HEK293 (cell line): ENCODE measurements at regions not wholly inside any gene's neighbourhood (a gene's known extent, or its start where the extent isn't known, plus 50 kb on each side); places are given as distances from the start of the nearest gene placed in this dataset.
"Not testable (repeated sequence)": the region's sequence is repeated elsewhere in the genome, so short reads cannot be mapped to it uniquely, and the experiment has no call there.

Source experiments
- CTCF ChIA-PET: fragments of 350-600 bp; formaldehyde crosslinking; extraction: SDS; loops from one replicate; lab custom pipeline; 2021; ENCODE audit warnings: antibody characterized with exemption; lab: Yijun Ruan, JAX
- POLR2A ChIA-PET: fragments of 300-600 bp; formaldehyde crosslinking; extraction: SDS; loops from one replicate; lab custom pipeline; 2020; ENCODE audit warnings: antibody characterized with exemption, inconsistent platforms; lab: Yijun Ruan, JAX
- H3K27ac ChIP-seq: fragments of 200-500 bp; sonication (Bioruptor generic); 2 replicates; pipeline ENCODE4 v1.5.1; 2014; ENCODE audit warnings: low read depth, low read length, control low read depth, inconsistent platforms; ENCODE audit errors: extremely low read depth
- H3K36me3 ChIP-seq, 2 experiments: fragments of 200-500 bp in 1 of 2; sonication (Bioruptor generic) in 1 of 2; 1 replicate in 1 of 2; 2 replicates in 1 of 2; pipeline ENCODE4 v1.5.1; 2014 to 2017; ENCODE audit warnings: inconsistent platforms in 2 of 2, low read length in 2 of 2; ENCODE audit not compliant: control insufficient read depth in 2 of 2, insufficient read depth in 1 of 2
- H3K4me1 ChIP-seq: fragments of 200-500 bp; sonication (Bioruptor generic); 2 replicates; pipeline ENCODE4 v1.5.1; 2014; ENCODE audit warnings: mild to moderate bottlenecking, low read length, inconsistent platforms; ENCODE audit not compliant: control insufficient read depth, insufficient read depth
- H3K4me3 ChIP-seq: 2 replicates; pipeline ENCODE4 v1.5.1; 2011; ENCODE audit warnings: low read depth, mild to moderate bottlenecking, control low read depth, low read length, moderate library complexity
- H3K9me3 ChIP-seq: fragments of 200-500 bp; sonication (Bioruptor generic); 2 replicates; pipeline ENCODE4 v1.5.1; 2014; ENCODE audit warnings: low read depth, low read length, inconsistent platforms; ENCODE audit not compliant: control insufficient read depth, insufficient read depth
- ELK4 ChIP-seq: IDR thresholded peaks from 2 replicates; pipeline ENCODE4 v1.6.1; 2011; ENCODE audit warnings: mild to moderate bottlenecking, low read depth, low read length, borderline replicate concordance
- PRDM10 ChIP-seq: fragments of 450-650 bp; formaldehyde crosslinking; IDR thresholded peaks from 2 replicates; pipeline ENCODE4 v1.5.1; 2016; ENCODE audit warnings: missing biosample characterization, missing genetic modification characterization
- SETDB1 ChIP-seq: IDR thresholded peaks from one replicate; pipeline ENCODE4 v1.6.1; 2017; ENCODE audit warnings: mild to moderate bottlenecking, low read length, moderate library complexity, mixed read lengths; ENCODE audit not compliant: insufficient read length
- ZBTB7A ChIP-seq: fragments of 450-650 bp; formaldehyde crosslinking; IDR thresholded peaks from 2 replicates; pipeline ENCODE4 v1.5.1; 2016; ENCODE audit warnings: low read depth, missing biosample characterization, missing genetic modification characterization
- ZIC2 ChIP-seq: fragments of 450-650 bp; formaldehyde crosslinking; IDR thresholded peaks from 2 replicates; pipeline ENCODE4 v1.5.1; 2016; ENCODE audit warnings: missing biosample characterization, missing genetic modification characterization
- ZNF19 ChIP-seq: fragments of 450-650 bp; formaldehyde crosslinking; IDR thresholded peaks from 2 replicates; pipeline ENCODE4; 2016; ENCODE audit warnings: missing biosample characterization, missing genetic modification characterization, low read depth
- ZNF239 ChIP-seq: fragments of 450-650 bp; formaldehyde crosslinking; IDR thresholded peaks from 2 replicates; pipeline ENCODE4 v1.5.1; 2016; ENCODE audit warnings: missing biosample characterization, missing genetic modification characterization
- ZNF341 ChIP-seq: fragments of 450-650 bp; formaldehyde crosslinking; IDR thresholded peaks from 2 replicates; pipeline ENCODE4; 2016; ENCODE audit warnings: low read depth, missing biosample characterization, missing genetic modification characterization
- ZNF391 ChIP-seq: fragments of 450-650 bp; formaldehyde crosslinking; IDR thresholded peaks from 2 replicates; pipeline ENCODE4 v1.5.1; 2016; ENCODE audit warnings: low read depth, missing biosample characterization, missing genetic modification characterization, borderline replicate concordance
- ZNF394 ChIP-seq: fragments of 450-650 bp; formaldehyde crosslinking; IDR thresholded peaks from 2 replicates; pipeline ENCODE4 v1.5.1; 2016; ENCODE audit warnings: missing biosample characterization, missing genetic modification characterization, mild to moderate bottlenecking, moderate library complexity, borderline replicate concordance
- ZNF423 ChIP-seq: fragments of 450-650 bp; formaldehyde crosslinking; IDR thresholded peaks from 2 replicates; pipeline ENCODE4 v1.5.1; 2016; ENCODE audit warnings: missing biosample characterization, missing genetic modification characterization
- ZNF629 ChIP-seq: fragments of 450-650 bp; formaldehyde crosslinking; IDR thresholded peaks from 2 replicates; pipeline ENCODE4 v1.5.1; 2017; ENCODE audit warnings: missing biosample characterization, missing genetic modification characterization
- ZNF830 ChIP-seq: fragments of 450-650 bp; IDR thresholded peaks from 2 replicates; pipeline ENCODE4 v1.5.0; 2018; ENCODE audit warnings: missing biosample characterization, missing genetic modification characterization, low read depth, mild to moderate bottlenecking, moderate library complexity

- peak; percentile 67 for TF ChIP-seq SETDB1
- CTCF ChIA-PET = interaction anchor here (0.8 kb wide), 1 partner anchor 550 kb away, joined by 3 read pairs; no protein-coding TSS in a partner anchor
- H3K36me3 ChIP-seq, H3K4me1 ChIP-seq, H3K27ac ChIP-seq, POLR2A ChIA-PET, H3K4me3 ChIP-seq, H3K9me3 ChIP-seq: not testable (repeated sequence)
These were observed 118.6 kb downstream of the PLG start for GRCh38 chr6:160820661-160821060.

- ChIA-PET CTCF (no interaction called here), POLR2A (no interaction called here)
- H3K9me3 ChIP-seq = no peaks in the 10 kb centered on the region
- no peak overlapping the region for H3K4me3 ChIP-seq
- TF ChIP-seq PRDM10 (tag by site-specific recombination) (no peak), ZNF239 (no peak), ZBTB7A (tag by site-specific recombination) (no peak), ELK4 (no peak), ZNF341 (tag by site-specific recombination) (no peak), ZNF629 (tag by site-specific recombination) (no peak), ZNF394 (tag by site-specific recombination) (no peak), ZNF423 (no peak)
- no peaks in the 10 kb centered on the region for H3K4me1 ChIP-seq
- no peak overlapping the region for H3K27ac ChIP-seq
- H3K36me3 ChIP-seq = no peaks in the 10 kb centered on the region
These were observed 129.7 kb downstream of the PLG start for GRCh38 chr6:160831739-160832138.

- CTCF ChIA-PET = no interaction called here
- Histone ChIP-seq H3K9me3 (no peaks in the 10 kb centered on the region), H3K4me1 (no peaks in the 10 kb centered on the region)
- TF ChIP-seq ZIC2 (tag by site-specific recombination) = no peak
- TF ChIP-seq, all 188 proteins: peak for 0
- POLR2A ChIA-PET = no interaction called here
- no peak overlapping the region for H3K27ac ChIP-seq
- H3K36me3 ChIP-seq = no peaks in the 10 kb centered on the region
- no peak overlapping the region for H3K4me3 ChIP-seq
These were observed 130.4 kb downstream of the PLG start for GRCh38 chr6:160832422-160832821.

- no peaks in the 10 kb centered on the region for H3K9me3 ChIP-seq
- POLR2A ChIA-PET = no interaction called here
- H3K27ac ChIP-seq = no peak overlapping the region
- TF ChIP-seq ZNF391 (tag by site-specific recombination) (no peak), ZNF830 (tag by site-specific recombination) (no peak), ZNF19 (tag by site-specific recombination) (no peak)
- TF ChIP-seq, all 188 proteins: peak for 0
- H3K4me3 ChIP-seq = no peak overlapping the region
- no peaks in the 10 kb centered on the region for H3K4me1 ChIP-seq
- CTCF ChIA-PET = no interaction called here
- no peaks in the 10 kb centered on the region for H3K36me3 ChIP-seq
These were observed 135.1 kb downstream of the PLG start for GRCh38 chr6:160837146-160837545.
